Amniotic stem cell (primary cell): ENCODE measurements at regions not wholly inside any gene's neighbourhood (a gene's known extent, or its start where the extent isn't known, plus 50 kb on each side); places are given as distances from the start of the nearest gene placed in this dataset.

ENCODE experiments used
- DNase-seq: peaks from one replicate; lab custom pipeline; 2025; lab: John Stamatoyannopoulos, UW

DNA sequence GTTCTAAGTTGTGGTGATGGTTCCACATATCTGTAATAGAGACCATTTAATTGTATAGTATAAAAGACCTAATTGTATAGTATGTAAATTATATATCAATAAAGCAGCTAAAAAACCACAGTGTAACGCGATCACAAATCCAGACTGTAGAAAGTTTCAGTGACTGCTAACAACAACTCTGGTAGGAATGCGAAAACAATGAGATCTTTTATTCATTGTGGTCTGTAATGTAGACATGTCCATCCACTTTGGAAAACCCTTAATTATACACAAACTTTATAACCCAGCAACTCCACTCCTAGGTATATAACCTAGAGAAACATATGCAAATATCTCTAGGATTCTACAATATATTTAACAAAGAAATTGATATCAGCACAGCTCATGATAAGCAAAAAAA lies 549.5 kb downstream of the SLITRK1 start:
- no peak for DNase-seq

DNA sequence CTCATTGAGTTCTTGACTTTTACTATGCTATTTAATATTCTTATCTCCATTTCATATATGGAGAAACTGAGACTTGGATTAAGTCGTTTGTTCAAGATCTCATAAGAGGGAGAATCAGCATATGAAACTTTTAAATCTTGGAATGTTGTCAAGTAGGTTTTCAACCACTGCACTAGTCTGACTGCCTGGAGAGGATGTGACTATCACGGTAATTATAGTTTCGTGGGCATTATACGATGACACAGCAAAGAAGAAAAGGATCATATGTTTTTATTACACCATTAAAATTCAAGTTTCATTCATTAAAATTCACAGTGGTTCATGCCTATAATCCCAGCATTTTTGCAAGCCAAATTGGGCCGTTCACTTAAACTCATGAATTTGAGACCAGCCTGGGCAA lies 555.2 kb downstream of the SLITRK1 start:
- DNase-seq = no peak

DNA sequence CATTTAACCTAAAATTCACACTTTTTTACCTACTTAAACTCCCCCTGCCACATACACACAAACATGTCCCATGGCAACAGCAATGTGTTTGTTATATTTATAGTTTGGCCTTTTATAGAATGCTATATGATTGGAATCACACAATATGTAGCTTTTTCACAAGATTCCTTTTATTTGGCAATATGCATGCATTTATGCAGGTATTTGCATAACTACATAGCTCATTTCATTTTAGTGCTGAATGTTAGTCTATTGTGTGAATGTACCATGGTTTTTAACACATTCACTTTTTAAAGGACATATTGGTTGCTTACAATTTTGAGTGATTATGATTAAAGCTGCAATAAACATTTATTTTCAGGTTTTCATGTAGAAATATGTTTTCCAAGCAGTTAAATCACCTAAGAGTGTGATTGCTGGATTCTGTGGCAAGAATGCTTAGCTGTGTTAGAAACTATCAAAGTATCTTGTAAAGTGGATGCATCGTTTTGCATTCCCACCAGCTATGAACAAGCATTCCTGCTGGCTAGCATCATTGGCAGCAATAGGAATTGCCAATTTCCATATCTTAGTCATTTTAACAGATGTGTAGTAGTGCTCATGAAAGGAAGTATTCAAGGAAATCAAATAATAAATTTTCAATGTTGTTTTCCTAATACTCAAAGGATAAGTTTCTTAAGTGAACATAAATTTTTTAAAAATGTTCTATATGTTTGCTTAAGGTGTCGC lies 557.0 kb downstream of the SLITRK1 start:
- peak; percentile 23 for DNase-seq

DNA sequence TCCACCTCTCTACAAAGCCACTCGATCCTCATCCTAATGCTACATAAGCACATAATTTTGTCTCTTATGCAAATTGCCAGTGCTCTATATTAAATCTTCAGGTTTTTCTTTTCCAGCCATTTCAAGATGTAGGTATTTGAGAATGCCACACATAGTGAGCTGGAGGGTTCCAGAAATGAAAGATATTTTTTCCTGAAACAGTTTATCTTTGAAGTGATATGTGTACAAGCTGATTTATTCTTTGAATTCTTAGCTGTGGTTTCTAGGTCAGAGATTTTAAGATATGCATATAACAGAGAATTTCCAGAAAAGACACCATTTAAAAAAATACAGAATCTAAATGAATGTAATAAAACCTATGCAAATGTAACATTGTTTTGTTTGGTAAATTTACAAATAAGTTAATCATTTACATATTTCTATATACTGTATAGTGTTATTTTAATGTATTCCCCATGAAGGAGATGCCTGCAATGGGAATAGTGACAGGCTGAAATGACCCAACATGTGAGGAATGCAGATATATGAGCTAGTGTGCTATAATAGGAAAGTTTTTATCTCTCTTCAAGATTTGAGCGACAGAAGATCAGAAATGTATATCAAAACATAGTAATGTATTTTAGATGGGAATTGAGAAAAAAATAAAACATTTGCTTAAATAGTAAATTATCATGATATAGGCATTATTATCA lies 570.2 kb downstream of the SLITRK1 start:
- DNase-seq = peak; percentile 1

DNA sequence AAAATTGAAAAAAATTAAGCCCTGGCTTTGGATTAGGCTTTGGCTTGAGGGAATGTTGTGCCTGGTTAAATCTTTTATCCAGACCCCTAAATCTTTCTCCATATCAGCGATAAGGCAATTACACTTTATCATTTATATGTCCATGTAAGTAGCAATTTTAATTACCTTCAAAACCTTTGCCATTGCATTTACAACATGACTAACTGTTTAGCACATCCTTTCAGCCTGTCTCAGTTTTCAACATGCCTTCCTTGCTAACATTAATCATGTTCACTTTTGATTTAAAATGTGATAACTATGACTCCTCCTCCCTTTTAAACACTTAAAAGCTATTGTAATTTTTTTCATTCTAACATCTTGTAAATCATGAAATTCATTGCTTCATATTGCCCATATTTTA lies 583.7 kb downstream of the SLITRK1 start:
- DNase-seq = no peak

DNA sequence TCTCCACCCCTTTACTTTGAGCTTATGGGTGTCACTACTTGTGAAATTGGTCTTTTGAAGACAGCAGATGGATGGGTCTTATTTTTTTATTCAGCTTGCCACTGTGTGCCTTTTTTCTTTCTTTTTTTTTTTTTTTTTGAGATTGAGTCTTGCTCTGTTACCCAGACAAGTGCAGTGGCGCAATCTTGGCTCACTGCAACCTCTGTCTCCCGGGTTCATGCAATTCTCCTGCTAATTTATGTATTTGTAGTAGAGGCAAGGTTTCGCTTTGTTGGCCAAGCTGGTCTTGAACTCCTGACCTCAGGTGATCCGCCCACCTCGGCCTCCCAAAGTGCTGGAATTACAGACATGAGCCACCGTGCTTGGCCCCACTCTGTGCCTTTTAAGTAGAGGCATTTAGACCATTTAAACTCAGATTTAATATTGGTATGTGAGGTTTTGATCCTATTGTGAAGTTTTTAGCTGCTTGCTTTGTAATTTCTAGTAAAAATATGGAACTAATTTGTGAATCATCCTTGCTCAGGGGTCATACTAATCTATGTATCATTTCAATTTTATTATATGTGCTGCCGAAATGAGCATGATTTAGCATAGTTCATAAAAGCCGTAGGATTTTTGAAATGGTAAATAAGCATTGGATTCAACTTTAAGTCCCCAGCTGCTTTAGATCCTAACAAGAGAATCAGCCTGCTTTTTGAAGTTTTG lies 584.5 kb downstream of the SLITRK1 start:
- DNase-seq = no peak

DNA sequence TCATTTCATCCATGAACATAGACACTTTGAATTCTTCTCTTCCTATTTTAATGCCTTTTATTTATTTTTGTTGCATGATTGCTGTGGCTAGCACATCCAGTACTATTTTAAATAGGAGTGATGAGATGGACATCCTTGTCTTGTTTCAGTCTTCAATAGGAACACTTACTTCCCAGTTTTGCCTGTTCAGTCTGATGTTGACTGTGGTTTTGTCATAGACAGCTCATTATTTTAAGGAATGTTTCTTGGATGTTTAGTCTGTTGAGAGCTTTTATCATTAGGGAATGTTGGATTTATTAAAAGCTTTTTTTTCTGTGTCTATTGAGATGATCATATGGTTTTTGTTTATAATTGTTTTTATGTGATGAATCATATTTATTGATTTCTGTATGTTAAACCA lies 586.6 kb downstream of the SLITRK1 start:
- DNase-seq = no peak

DNA sequence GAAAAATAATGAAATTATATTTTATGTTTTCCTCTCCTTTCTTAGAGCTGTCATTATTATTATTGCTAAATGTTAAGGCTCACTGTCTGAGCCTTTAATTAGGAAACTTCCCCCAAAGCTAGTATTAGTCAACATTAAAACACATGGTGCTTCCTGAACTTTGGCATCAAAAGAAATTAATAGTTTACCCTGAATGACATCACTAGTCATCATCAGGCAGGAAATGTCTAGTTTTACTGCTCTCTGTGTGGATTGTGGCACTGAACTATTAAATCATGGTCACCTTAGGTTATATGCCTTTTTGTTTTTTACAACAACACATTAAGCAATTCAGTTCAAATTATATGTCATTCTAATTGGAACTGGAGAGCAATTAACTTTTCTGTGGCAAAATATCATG lies 595.5 kb downstream of the SLITRK1 start:
- no peak for DNase-seq

DNA sequence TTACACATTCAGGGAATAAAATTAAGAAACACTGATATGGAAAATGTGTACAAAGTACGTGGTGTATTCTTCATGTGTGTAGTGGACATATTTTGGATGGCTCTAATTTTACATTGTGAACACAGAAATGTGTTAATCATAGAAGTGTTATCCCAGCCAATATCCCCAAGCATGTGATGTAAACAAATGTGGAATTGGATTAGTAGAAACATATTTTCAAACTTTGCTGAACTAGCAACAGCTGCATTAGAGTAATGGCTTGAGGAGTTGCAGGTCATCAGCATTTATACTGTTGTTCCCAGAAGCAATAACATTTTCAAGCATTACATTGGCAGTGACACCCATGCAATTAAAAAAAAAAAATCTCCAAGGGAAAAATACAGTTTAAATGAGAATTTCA lies 600.6 kb downstream of the SLITRK1 start:
- no peak for DNase-seq

DNA sequence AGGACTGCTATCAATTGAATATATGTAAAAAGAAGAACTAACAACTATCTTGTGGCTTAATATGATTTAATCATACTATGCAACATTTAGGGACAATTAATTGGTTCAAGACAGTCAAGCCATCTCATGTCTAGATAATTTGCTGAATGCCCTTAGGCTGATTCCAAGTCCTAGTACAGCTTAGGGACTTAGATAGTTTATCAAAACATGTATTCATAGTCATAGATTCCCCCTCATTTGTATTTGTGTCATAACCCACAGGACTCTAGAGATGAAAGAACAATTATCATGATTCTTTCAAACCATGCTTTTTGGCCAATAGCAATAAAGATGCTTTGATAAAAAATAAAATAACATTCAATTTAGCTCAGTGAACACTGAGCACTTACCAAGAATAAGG lies 607.6 kb downstream of the SLITRK1 start:
- no peak for DNase-seq

DNA sequence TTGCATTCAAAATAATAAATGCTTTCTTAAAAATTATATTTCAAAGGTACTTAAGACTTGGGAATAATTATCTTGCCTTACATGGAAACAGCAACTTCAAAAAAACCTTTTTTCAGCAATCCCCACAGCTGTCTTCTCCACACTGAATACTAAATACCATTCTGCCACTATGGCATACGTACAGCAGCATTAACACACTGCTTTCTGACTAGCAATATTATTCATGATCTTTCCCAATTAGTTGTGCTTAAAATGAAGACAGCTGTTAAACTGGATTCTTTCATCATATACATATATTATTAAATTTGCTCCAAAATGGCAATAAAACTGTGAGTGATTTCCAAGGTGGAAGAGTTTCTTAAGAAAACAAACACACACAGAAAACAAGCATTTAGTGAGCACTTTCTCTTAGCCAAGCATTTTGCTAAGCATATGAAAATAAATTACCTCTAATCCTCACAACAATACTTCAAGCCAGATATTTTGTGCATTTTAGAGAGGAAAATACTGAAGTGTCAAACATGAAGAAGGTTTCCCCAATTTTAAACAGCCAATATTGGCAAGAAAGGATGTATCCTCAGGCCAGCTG lies 609.5 kb downstream of the SLITRK1 start:
- DNase-seq = no peak

DNA sequence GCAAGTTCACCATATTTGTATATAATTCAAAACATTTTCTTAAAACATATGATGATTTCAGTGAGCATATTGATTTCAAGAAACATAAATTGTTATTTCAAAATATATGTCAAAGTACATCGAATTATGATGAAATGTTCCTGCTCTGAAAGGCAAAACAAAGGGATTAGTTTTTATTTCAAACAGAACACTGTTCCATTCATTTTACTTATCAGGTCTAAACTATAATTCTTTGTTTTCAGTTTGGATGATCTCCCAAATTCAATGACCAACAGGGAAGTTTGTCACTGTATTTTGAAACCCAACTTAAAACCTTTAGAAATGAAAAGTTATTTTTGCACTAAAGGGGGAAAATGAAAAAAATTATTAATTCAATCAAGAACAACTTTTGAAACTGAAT lies 610.2 kb downstream of the SLITRK1 start:
- no peak for DNase-seq

DNA sequence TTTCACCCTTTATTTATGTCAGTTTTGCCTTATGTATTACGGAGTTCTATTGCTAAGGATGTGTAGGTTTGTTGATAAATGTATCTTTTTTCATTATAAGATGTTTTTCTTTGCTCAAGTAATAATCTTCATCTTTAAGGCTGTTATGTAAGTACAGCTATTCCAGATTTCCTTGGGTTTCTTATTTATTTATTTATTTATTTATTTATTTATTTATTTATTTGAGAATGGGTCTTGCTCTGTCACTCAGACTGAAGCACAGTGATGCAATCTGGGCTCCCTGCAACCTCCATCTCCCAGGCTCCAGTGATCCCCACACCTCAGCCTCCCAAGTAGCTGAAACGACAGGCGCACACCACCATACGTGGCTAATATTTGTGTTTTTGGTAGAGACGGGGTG lies 617.0 kb downstream of the SLITRK1 start:
- DNase-seq = no peak

DNA sequence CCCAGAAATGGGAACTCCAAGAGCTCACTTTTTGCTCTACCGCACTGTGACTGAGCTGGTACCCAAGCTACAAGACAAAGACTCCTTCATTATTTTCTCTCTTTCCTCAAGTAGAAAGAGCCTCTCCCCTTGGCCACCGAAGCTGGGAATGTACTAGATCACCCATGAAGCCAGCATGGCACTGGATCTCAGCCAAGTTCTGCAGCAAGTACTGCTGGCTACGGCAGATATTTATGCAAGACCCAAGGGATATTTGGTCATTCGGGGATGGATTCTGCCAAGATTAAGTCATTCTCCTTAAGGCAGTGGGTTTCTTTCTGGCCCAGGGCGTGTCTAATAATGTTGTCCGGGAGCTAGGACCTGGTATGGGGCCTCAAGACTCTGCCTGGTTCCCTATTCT lies 633.5 kb downstream of the SLITRK1 start:
- no peak for DNase-seq

DNA sequence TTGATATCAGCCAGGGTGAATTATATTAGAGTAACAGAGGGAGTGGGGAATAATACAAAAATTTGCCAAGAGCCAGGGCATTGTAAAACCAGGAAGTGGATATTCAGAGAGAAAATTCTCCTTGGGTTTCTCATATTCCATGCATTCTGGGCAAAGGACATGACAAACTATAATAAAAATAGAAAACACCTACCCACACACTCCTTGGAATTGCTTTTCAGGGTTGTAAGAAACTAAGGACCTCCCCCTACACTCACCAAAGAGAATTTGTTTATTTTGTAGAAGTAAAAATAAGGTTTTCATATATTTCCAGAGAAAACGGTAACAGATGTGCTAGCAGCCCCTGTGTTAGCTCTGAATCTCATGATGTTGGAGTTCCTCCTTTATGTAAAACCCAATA lies 649.6 kb downstream of the SLITRK1 start:
- no peak for DNase-seq

DNA sequence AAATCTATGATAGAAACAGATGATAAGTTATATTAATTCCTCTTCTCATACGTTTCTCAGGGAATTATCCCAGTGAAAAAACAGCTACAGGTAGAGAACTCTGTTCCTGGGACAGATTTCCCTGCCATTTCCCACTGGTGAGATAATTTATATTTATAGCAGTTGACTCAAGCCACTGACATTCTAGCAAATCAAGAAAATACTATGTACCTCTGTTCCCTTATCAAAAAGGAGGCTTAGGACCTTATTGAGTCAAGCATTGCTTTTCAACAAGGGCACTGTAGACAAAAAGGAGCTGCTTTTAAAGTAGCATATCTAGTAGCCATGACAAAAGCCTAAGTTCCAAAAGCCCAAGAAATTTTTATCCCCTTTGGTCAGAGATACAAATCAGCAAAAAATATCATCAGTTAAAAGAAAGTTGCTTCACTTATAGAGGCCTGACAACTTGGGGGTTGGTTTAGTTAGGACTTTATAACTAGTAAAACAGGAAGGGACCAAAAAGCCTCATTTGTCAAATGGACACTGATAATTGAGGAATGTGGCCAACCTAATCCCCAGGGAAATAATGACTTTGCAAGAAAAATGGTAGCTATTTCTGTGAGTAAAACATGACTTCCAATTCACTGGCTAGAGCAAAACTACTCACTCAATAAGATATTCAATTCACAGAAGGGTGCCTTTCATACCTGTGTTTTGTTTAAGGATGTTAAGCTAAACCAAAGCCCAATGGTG lies 652.5 kb downstream of the SLITRK1 start:
- DNase-seq = no peak

DNA sequence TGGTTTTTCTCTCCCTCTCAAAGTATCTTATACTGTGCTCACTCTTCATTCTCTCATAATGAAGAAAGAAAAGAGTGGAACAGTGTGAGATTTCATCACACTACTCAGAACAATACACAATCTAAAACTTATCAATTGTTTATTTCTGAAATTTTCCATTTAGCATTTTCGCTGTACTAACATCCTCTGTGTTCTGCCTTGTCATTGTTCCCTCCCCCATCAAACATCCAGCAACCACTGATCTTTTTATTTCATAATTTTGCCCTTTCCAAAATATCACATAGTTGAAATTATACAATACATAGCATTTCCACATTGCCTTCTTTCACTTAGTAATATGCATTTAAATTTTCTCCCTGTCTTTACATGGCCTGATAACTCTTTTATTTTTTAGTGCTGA lies 658.7 kb downstream of the SLITRK1 start:
- DNase-seq = no peak

DNA sequence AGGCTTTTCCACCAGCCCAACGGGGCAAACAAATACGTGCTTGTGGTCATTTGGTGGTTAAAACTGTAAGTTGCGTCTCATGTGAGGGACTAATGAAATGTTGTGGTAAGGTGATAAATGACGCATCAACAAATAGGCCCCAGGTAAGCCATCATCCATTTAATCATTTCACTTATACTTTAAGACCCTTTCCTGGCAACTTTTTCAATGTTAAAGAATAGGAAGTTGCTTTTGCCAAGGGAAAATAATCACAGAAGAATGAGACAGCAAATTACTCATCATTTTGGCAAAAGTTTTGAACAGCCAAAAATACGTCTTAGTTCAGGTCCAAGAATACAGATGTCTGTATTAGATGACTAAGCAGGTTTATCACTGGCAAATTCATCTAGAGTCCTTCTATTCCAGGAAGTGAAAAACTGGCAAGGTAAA lies 660.4 kb downstream of the SLITRK1 start:
- DNase-seq = no peak

DNA sequence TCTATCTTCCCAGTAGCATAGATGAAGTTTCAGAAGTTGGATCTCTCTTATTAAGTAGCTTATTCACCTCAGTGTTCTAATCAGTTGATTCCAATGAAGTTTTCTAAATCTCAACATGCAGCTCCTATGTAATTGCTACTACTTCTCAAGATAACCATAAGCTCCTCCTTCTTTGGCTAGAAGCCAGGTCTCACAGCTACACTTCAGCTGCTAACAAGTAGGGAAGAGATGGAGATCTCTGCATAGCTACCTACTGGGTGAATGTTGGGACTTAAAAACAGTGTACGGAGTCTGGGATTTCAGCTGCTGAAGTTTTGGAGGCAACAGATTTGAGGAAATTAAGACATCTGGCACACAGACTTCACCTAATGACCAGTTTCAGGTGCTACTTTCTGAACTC lies 661.0 kb downstream of the SLITRK1 start:
- no peak for DNase-seq

DNA sequence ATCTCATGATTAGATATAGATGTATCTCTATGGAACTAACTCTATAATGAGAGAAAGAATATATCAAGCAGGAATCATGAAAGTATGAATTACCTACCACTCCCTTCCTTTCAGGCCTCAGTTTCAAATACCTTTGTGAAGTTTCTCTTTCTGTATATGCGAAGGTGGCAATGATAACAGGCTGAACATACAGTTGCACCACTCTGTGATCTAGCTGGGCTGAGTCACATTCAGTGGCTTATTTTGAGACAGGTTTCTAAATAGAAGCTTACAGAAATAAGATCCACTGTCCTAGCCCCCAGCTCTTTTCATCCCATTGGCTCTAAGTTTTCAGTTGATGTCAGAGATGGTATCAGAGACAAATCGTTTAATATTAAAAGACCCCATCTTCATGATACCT lies 662.0 kb downstream of the SLITRK1 start:
- DNase-seq = no peak

DNA sequence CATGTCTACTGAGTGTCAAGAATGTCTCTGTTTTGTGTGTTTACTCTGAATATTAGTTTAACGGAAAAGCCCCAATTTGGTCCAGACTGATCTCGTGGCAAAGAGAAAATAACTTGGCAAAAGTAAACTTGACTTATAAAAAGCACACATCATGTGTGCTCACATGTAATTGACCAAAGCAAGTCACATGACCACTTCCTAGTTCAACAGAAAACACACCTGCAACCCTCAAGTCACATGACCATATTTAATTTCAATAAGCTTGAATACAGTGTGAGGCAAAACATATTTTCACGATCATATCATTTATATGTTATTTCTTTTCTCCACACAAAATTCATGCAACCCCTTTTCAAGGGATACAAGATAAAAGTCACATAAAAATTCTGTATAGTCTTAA lies 662.4 kb downstream of the SLITRK1 start:
- DNase-seq = no peak
